Spleen (tissue), 7 donors: ENCODE measurements at regions not wholly inside any gene's neighbourhood (a gene's known extent, or its start where the extent isn't known, plus 50 kb on each side); places are given as distances from the start of the nearest gene placed in this dataset.

Experiments
- CTCF ChIP-seq, 11 experiments: fragments of 200-600 bp in 7 of 11; fragments of 450-650 bp in 4 of 11; sonication (generic) in 4 of 11; IDR thresholded peaks in 8 of 11; conservative IDR thresholded peaks in 3 of 11; 1 replicate in 7 of 11; 2 replicates in 4 of 11; pipeline versions ENCODE4 v1.4.0 to v1.8.0; 2016 to 2021; ENCODE audit warnings: antibody characterized with exemption in 11 of 11, inconsistent platforms in 4 of 11, mild to moderate bottlenecking in 1 of 11
- POLR2A ChIP-seq, 3 donors: fragments of 450-650 bp; IDR thresholded peaks; one replicate each; pipeline ENCODE4 v1.5.1; 2017; ENCODE audit warnings: antibody characterized with exemption in 3 of 3, mild to moderate bottlenecking in 1 of 3
- POLR2AphosphoS5 ChIP-seq, 3 donors: sonication (generic); formaldehyde crosslinking; IDR thresholded peaks; one replicate each; pipeline ENCODE4 v1.5.1; 2017; ENCODE audit warnings: antibody characterized with exemption in 3 of 3
- donor health status: DM: no; HTN: no; CAD: no; lungs with moderate emphysema.
- donor health status: DM: no; HTN: no; CAD: no.
- donor health status: DM: no; HTN: no; CAD: no.

- TF ChIP-seq POLR2A (IDR thresholded peaks at IDR 0.05) (no peak), CTCF (IDR thresholded peaks at IDR 0.05 in 8 of 11, conservative IDR thresholded peaks at IDR 0.05 in 3 of 11) (no peak), POLR2AphosphoS5 (IDR thresholded peaks at IDR 0.05) (no peak)
Observed at GRCh38 chr1:177620636-177621190, 349.1 kb downstream of the SEC16B start.
